Mucosa of descending colon (tissue), 3 donors: ENCODE measurements at regions not wholly inside any gene's neighbourhood (a gene's known extent, or its start where the extent isn't known, plus 50 kb on each side); places are given as distances from the start of the nearest gene placed in this dataset.

Source experiments
- ATAC-seq: fragments of 200-7000 bp; cut with Tn5 transposase; one replicate; pipeline ENCODE4 v1.9.1; 2020; ENCODE audit warnings: mild to moderate bottlenecking, moderate library complexity
- DNase-seq, 3 donors: peaks; one replicate each; pipeline ENCODE4 v3.0.0-alpha.2; 2020
- H3K36me3 ChIP-seq: fragments of 200-600 bp; one replicate; pipeline ENCODE4 v1.8.0; 2021; ENCODE audit warnings: low read depth, mild to moderate bottlenecking
- H3K4me1 ChIP-seq: fragments of 200-600 bp; one replicate; pipeline ENCODE4 v1.8.0; 2021; ENCODE audit warnings: low read depth, mild to moderate bottlenecking
- H3K4me3 ChIP-seq: fragments of 200-600 bp; one replicate; pipeline ENCODE4 v1.8.0; 2021; ENCODE audit warnings: mild to moderate bottlenecking
- H3K9me3 ChIP-seq: fragments of 200-600 bp; one replicate; pipeline ENCODE4 v1.8.0; 2021; ENCODE audit warnings: mild to moderate bottlenecking
- CTCF ChIP-seq: fragments of 200-600 bp; IDR thresholded peaks from one replicate; pipeline ENCODE4 v1.8.0; 2022; ENCODE audit warnings: antibody characterized with exemption, mild to moderate bottlenecking
- intact Hi-C, 2 donors: fragments of 100-400 bp; cut with DNase I in 1 of 2; cut with micrococcal nuclease in 1 of 2; formaldehyde crosslinking; loops; one replicate each; pipeline versions ENCODE4 v1.11.0 to v1.11.1; 2022; cut with DNase I, micrococcal nuclease
- donor health status: DM: no; HTN: no; CAD: no; lungs with moderate emphysema.
- donor health status: DM: no; HTN: no; CAD: no.
- donor health status: DM: no; HTN: yes; CAD: no.

GRCh38 chr1:22330760-22331119, 120.9 kb upstream of the ZBTB40 start:
- no peak for TF ChIP-seq CTCF
- DNase-seq, result no peak
- intact Hi-C loops, result no loop called here
- no peak for ATAC-seq
- no peaks in the 10 kb centered on the region for H3K9me3 ChIP-seq
- no peak overlapping the region for H3K4me3 ChIP-seq
- no peaks in the 10 kb centered on the region for H3K36me3 ChIP-seq
- no peaks in the 10 kb centered on the region for H3K4me1 ChIP-seq

- DNase-seq (no peak), ATAC-seq (no peak)
- TF ChIP-seq CTCF, result no peak
- H3K4me3 ChIP-seq, result no peak overlapping the region
- intact Hi-C loops, result no loop called here
- H3K4me1 ChIP-seq, result no peaks in the 10 kb centered on the region
- no peaks in the 10 kb centered on the region for H3K9me3 ChIP-seq
- no peaks in the 10 kb centered on the region for H3K36me3 ChIP-seq
These were observed 119.8 kb upstream of the ZBTB40 start for GRCh38 chr1:22331618-22332423.

GRCh38 chr1:22332424-22332717, 119.3 kb upstream of the ZBTB40 start:
- ATAC-seq, result no peak
- intact Hi-C loops, result no loop called here

GRCh38 chr1:22332795-22333499, 118.7 kb upstream of the ZBTB40 start:
- intact Hi-C loops, result no loop called here
- no peak for TF ChIP-seq CTCF
- Histone ChIP-seq H3K4me3 (no peak overlapping the region), H3K4me1 (no peaks in the 10 kb centered on the region), H3K9me3 (no peaks in the 10 kb centered on the region), H3K36me3 (no peaks in the 10 kb centered on the region)
- ATAC-seq (no peak), DNase-seq (no peak)

More at GRCh38 chr1:22332424-22332717, 119.3 kb upstream of the ZBTB40 start:
- Histone ChIP-seq H3K9me3 (no peaks in the 10 kb centered on the region), H3K4me3 (no peak overlapping the region), H3K36me3 (no peaks in the 10 kb centered on the region), H3K4me1 (no peaks in the 10 kb centered on the region)
- TF ChIP-seq CTCF, result no peak
- no peak for DNase-seq

GRCh38 chr1:22333516-22334121, 118.0 kb upstream of the ZBTB40 start:
- intact Hi-C loops, result no loop called here

More at GRCh38 chr1:22333516-22334121, 118.0 kb upstream of the ZBTB40 start:
- Histone ChIP-seq H3K36me3 (no peaks in the 10 kb centered on the region), H3K9me3 (no peaks in the 10 kb centered on the region), H3K4me3 (no peak overlapping the region), H3K4me1 (no peaks in the 10 kb centered on the region)
- DNase-seq (no peak), ATAC-seq (no peak)
- TF ChIP-seq CTCF, result no peak
